ENCODE measurements at regions not wholly inside any gene's neighbourhood (a gene's known extent, or its start where the extent isn't known, plus 50 kb on each side); places are given as distances from the start of the nearest gene placed in this dataset.

DNA sequence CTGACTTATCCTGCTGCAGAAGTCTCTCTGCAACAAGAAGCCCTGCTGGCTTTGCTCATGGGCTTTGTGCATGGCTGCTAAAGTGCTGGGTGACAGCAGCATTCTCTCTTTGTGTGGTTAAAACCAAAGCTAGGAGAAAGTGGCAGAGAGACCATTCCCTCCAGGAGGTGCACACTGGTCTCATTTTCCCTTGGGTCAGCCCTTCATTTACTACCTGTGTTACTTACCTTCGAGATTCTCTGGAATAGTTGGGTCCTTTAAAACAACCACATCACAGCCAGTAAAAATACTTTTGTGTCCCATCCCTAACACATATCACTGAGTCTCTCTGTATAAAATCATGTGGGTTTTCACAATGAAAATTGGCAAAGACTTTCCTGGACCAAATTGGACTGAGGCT, 315.5 kb downstream of the IRX1 start:
- intact Hi-C loops (cut with DNase I) = no loop called here
- H3K4me1 ChIP-seq = no peaks in the 10 kb centered on the region
- H3K27ac ChIP-seq = no peak overlapping the region
- no peak overlapping the region for H3K4me3 ChIP-seq
- DNase-seq = no peak
- no peaks in the 10 kb centered on the region for H3K36me3 ChIP-seq
- H3K9me3 ChIP-seq = no peaks in the 10 kb centered on the region
- TF ChIP-seq POLR2A (IDR thresholded peaks at IDR 0.05) = no peak
- H3K27me3 ChIP-seq = no peaks in the 10 kb centered on the region
- WGBS, 2 donors = 54 to 55% methylated on average over 1 of the region's 1 CpG

DNA sequence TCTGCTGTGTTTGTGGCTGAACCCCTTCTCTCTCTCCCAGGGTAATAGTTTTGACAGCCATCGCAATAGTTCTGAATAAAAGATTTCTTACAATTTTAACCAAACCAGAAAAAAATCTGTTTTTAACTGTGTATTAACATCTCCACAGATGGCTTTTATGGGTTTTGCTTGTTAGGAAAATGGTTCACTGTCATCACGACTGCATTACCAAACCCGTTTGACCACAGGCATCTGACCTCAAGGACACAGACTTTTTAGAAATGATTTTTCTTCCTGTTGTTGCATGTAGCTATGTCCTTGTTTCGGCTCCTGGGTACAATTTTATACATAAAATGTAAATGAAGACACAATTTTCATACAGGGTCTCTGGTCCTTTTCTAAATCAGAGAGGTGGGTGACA, 316.1 kb downstream of the IRX1 start:
- 53 to 57% methylated on average over 4 of the region's 4 CpGs for WGBS, 2 donors

DNA sequence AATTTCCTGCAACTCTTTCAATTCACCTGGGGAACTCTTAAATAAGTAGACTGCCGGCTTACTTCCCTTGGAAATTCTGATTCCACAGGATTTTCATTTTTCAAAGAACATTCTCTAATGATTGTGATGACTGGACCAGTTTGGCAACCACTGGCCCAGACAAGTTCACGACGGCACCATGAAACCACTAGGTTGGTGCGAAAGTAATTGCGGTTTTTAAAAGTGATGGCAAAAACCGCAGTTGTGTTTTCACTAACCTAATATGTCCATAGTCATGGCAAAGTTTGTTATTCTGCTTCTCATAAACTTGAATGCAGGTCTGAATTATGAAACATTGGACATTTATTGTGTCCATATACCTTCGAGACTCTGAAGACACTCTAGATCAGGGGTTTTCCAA, 317.2 kb downstream of the IRX1 start:
- Histone ChIP-seq H3K27ac (no peak overlapping the region), H3K4me1 (no peaks in the 10 kb centered on the region), H3K9me3 (peaks cover 0 to 1% (median 0%) of the 10 kb centered on the region in 3 donors), H3K27me3 (no peaks in the 10 kb centered on the region), H3K4me3 (no peak overlapping the region), H3K36me3 (no peaks in the 10 kb centered on the region)
- intact Hi-C loops (cut with DNase I) = no loop called here
- TF ChIP-seq POLR2A (IDR thresholded peaks at IDR 0.05) = no peak
- TF ChIP-seq, protein P1, sequence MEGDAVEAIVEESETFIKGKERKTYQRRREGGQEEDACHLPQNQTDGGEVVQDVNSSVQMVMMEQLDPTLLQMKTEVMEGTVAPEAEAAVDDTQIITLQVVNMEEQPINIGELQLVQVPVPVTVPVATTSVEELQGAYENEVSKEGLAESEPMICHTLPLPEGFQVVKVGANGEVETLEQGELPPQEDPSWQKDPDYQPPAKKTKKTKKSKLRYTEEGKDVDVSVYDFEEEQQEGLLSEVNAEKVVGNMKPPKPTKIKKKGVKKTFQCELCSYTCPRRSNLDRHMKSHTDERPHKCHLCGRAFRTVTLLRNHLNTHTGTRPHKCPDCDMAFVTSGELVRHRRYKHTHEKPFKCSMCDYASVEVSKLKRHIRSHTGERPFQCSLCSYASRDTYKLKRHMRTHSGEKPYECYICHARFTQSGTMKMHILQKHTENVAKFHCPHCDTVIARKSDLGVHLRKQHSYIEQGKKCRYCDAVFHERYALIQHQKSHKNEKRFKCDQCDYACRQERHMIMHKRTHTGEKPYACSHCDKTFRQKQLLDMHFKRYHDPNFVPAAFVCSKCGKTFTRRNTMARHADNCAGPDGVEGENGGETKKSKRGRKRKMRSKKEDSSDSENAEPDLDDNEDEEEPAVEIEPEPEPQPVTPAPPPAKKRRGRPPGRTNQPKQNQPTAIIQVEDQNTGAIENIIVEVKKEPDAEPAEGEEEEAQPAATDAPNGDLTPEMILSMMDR (IDR thresholded peaks at IDR 0.05) = no peak
- 82 to 88% methylated on average over 7 of the region's 7 CpGs for WGBS, 2 donors
- DNase-seq = no peak

More for the DNA sequence above, 316.1 kb downstream of the IRX1 start:
- intact Hi-C loops (cut with DNase I) = no loop called here
- Histone ChIP-seq H3K36me3 (no peaks in the 10 kb centered on the region), H3K4me1 (no peaks in the 10 kb centered on the region), H3K9me3 (no peaks in the 10 kb centered on the region), H3K4me3 (no peak overlapping the region), H3K27ac (no peak overlapping the region), H3K27me3 (no peaks in the 10 kb centered on the region)
- TF ChIP-seq POLR2A (IDR thresholded peaks at IDR 0.05) = no peak
- TF ChIP-seq, protein P1 (IDR thresholded peaks at IDR 0.05) = no peak
- no peak for DNase-seq

DNA sequence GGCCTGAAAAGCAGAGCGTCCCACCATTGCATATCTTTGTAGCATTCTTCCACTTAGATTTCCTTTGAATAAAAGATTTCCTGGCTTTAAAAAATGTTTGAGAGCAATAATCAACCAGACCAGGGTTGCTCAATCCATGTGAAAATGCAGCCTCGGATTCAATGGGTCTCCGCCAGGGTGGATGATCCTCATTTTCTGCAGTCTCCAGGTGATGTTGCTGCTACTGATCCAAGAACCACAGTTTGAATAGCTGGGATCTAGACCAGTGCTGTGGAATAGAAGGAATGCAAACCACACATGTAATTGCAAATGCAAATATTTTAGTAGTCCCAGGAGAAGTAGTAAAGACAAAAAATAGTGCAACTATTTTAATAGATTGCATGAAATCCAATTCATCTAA, 317.6 kb downstream of the IRX1 start:
- WGBS, 2 donors = 66 to 81% methylated on average over 3 of the region's 3 CpGs
- Histone ChIP-seq H3K27ac (no peak overlapping the region), H3K4me3 (no peak overlapping the region), H3K9me3 (peaks cover 0 to 6% (median 0%) of the 10 kb centered on the region in 3 donors), H3K27me3 (no peaks in the 10 kb centered on the region), H3K36me3 (no peaks in the 10 kb centered on the region), H3K4me1 (no peaks in the 10 kb centered on the region)
- intact Hi-C loops (cut with DNase I) = no loop called here
- TF ChIP-seq POLR2A (IDR thresholded peaks at IDR 0.05) = no peak
- TF ChIP-seq, protein P1 (IDR thresholded peaks at IDR 0.05) = no peak
- DNase-seq = no peak

DNA sequence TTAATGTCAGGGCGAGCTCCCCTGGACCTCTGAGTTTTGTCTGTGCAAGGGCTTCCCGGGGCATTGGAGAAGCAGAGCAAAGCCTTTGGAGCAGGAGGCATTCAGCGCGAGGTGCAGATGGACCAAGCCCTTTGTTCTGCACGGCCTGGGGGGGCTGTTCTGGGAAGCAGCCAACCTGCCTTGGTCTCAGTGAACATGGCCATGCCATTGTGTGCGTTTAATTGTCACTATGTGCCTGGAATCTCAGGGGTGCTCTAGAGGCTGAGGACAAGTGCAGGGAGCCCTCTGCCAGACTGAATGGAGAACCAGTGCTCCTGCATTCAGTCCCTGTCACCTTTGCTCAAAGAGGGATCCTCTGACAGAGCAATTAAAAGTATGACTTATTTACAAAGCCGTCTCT, 329.4 kb downstream of the IRX1 start:
- H3K36me3 ChIP-seq = no peaks in the 10 kb centered on the region
- H3K4me1 ChIP-seq = no peaks in the 10 kb centered on the region
- no peaks in the 10 kb centered on the region for H3K9me3 ChIP-seq
- intact Hi-C loops (cut with DNase I) = no loop called here
- DNase-seq = no peak
- no peaks in the 10 kb centered on the region for H3K27me3 ChIP-seq
- TF ChIP-seq POLR2A (IDR thresholded peaks at IDR 0.05) = no peak
- TF ChIP-seq, protein P1 (IDR thresholded peaks at IDR 0.05) = no peak
- no peak overlapping the region for H3K27ac ChIP-seq
- no peak overlapping the region for H3K4me3 ChIP-seq
- 67 to 71% methylated on average over 1 to 7 of the region's 7 CpGs for WGBS, 2 donors

DNA sequence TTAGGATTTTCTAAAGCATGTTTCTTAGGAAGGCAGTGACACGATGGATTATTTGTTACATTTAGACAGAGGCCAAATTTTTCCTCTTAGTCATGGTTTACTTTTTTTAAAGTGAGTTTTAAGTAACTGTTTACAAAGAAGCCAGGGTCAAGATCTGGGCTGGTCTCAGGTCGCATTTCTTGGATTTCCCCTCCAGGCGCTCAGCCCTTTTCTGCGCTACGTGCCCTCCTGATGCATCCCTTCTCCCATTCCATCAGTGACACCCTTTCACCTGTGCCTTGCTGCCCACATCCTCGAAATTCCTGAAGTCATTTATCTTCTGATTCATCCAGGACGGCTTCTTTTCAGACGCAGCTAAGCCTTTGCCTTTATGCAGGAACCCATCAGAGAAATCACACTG, 330.3 kb downstream of the IRX1 start:
- Histone ChIP-seq H3K36me3 (no peaks in the 10 kb centered on the region), H3K27ac (no peak overlapping the region), H3K9me3 (no peaks in the 10 kb centered on the region), H3K4me3 (no peak overlapping the region), H3K4me1 (no peaks in the 10 kb centered on the region), H3K27me3 (no peaks in the 10 kb centered on the region)
- 33 to 39% methylated on average over 8 of the region's 8 CpGs for WGBS, 2 donors
- no peak for DNase-seq
- intact Hi-C loops (cut with DNase I) = no loop called here
- TF ChIP-seq POLR2A (IDR thresholded peaks at IDR 0.05) = no peak
- TF ChIP-seq, protein P1 (IDR thresholded peaks at IDR 0.05) = no peak

Data from esophagus squamous epithelium (tissue), 5 donors.